ENCODE measurements at regions not wholly inside any gene's neighbourhood (a gene's known extent, or its start where the extent isn't known, plus 50 kb on each side); places are given as distances from the start of the nearest gene placed in this dataset.

- DNase-seq (no peak), ATAC-seq (no peak)
- Histone ChIP-seq H3K4me3 (no peak overlapping the region), H3K27me3 (no peaks in the 10 kb centered on the region), H3K36me3 (no peaks in the 10 kb centered on the region), H3K9me3 (no peaks in the 10 kb centered on the region), H3K4me1 (no peaks in the 10 kb centered on the region), H3K27ac (no peak overlapping the region)
- no peak for TF ChIP-seq CTCF (IDR thresholded peaks at IDR 0.05)
- 52% methylated on average over 2 of the region's 2 CpGs for WGBS (ENCODE audit: insufficient coverage, low coverage, low lambda C conversion rate, missing lambda C conversion rate)
- intact Hi-C loops (cut with DNase I) = no loop called here
These were observed 854.6 kb downstream of the CBLN2 start for GRCh38 chr18:71689416-71690160.

- ATAC-seq (no peak), DNase-seq (no peak)
- 27% methylated on average over 5 of the region's 5 CpGs for WGBS (ENCODE audit: insufficient coverage, low coverage, low lambda C conversion rate, missing lambda C conversion rate)
- H3K4me3 ChIP-seq = no peak overlapping the region
- intact Hi-C loops (cut with DNase I) = no loop called here
- H3K4me1 ChIP-seq = no peaks in the 10 kb centered on the region
- TF ChIP-seq POLR2A (IDR thresholded peaks at IDR 0.05) = no peak
- TF ChIP-seq CTCF (IDR thresholded peaks at IDR 0.05) = no peak
- H3K27me3 ChIP-seq = no peaks in the 10 kb centered on the region
- H3K36me3 ChIP-seq = no peaks in the 10 kb centered on the region
- H3K27ac ChIP-seq = no peak overlapping the region
- H3K9me3 ChIP-seq = no peaks in the 10 kb centered on the region
These were observed 861.6 kb downstream of the CBLN2 start for GRCh38 chr18:71682591-71682990.

- no peak for ATAC-seq
- no peak for DNase-seq
- H3K27ac ChIP-seq = no peak overlapping the region
- no peaks in the 10 kb centered on the region for H3K36me3 ChIP-seq
- H3K27me3 ChIP-seq = no peaks in the 10 kb centered on the region
- WGBS (ENCODE audit: insufficient coverage, low coverage, low lambda C conversion rate, missing lambda C conversion rate) = 58% methylated on average over 2 of the region's 2 CpGs
- H3K4me1 ChIP-seq = no peaks in the 10 kb centered on the region
- no peaks in the 10 kb centered on the region for H3K9me3 ChIP-seq
- H3K4me3 ChIP-seq = no peak overlapping the region
- no peak for TF ChIP-seq POLR2A (IDR thresholded peaks at IDR 0.05)
- TF ChIP-seq CTCF (IDR thresholded peaks at IDR 0.05) = no peak
- intact Hi-C loops (cut with DNase I) = no loop called here
These were observed 866.0 kb downstream of the CBLN2 start for GRCh38 chr18:71678144-71678543.

DNA sequence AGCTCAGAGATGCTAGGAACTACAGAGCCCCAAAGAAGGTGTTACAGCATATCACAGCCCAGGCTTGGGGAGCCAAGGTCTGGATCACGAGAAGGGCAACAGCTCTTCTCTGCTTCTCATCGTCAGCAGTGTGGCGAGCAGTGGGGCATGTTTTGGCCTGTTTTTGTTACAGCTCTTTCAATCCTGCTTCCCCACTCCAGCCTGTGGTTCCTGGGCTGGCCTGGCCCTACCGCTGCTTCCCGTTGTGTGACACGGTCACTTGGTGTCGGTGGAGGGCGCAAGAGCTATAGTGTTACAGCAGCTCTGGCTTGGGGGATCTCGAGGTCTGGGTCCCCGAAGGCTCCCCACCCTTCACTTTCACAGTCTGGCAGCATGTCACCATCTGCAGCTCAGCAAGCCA, 870.2 kb downstream of the CBLN2 start:
- WGBS (ENCODE audit: insufficient coverage, low coverage, low lambda C conversion rate, missing lambda C conversion rate) = 37% methylated on average over 2 of the region's 10 CpGs
- ATAC-seq (no peak), DNase-seq (no peak)
- TF ChIP-seq POLR2A (IDR thresholded peaks at IDR 0.05) (no peak), CTCF (IDR thresholded peaks at IDR 0.05) (no peak)
- Histone ChIP-seq H3K36me3 (no peaks in the 10 kb centered on the region), H3K4me1 (no peaks in the 10 kb centered on the region), H3K27ac (no peak overlapping the region), H3K9me3 (no peaks in the 10 kb centered on the region), H3K27me3 (no peaks in the 10 kb centered on the region), H3K4me3 (no peak overlapping the region)
- intact Hi-C loops (cut with DNase I) = no loop called here

Measured in right lobe of liver (tissue), 6 donors.